ENCODE measurements at regions not wholly inside any gene's neighbourhood (a gene's known extent, or its start where the extent isn't known, plus 50 kb on each side); places are given as distances from the start of the nearest gene placed in this dataset.

- no peak for DNase-seq
Observed at GRCh38 chr1:101317590-101317989, 80.8 kb downstream of the S1PR1 start.

DNA sequence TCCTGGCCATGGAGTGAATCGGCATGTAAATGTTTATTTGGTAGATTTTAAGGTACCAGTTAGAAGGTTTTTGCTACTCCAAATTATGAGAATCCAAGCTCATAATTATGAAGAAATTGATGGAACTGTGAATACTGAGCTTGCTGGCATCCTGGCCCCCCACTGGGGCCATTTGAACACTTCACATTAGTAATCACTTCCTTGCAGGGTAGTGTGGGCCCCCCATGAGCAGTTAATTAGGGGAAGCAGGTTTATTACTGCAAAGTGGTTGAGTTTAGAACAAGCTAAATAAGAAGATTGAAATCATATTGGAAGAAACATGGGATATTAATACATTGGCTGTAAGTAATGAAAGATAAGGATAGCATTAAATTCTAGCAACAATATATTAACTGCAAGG is 86.7 kb downstream of the S1PR1 start:
- no peak for DNase-seq

GRCh38 chr1:101325144-101325543 is 88.3 kb downstream of the S1PR1 start:
- no peak for DNase-seq

- DNase-seq = no peak
Observed at GRCh38 chr1:101330427-101331130, 93.8 kb downstream of the S1PR1 start.

GRCh38 chr1:101331794-101332193 is 95.0 kb downstream of the S1PR1 start:
- no peak for DNase-seq

DNA sequence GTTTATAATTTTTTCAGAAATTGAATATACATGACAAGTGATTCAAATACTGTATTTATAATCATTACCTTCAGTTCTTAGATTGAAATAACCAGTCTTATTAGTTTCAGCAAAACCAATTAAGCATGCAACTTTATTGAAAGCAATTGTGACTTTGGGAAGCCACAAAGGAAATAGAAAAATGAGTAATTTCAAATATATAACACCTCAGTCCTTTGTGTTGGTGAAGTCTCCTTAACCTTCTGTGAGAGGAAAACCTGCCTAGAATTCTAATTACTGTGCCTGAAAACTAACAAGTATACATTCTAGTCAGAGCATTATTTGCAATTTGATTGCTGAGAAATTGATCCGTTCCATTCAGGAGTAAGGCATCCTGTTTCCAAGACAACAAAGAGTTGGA is 95.8 kb downstream of the S1PR1 start:
- no peak for DNase-seq

DNA sequence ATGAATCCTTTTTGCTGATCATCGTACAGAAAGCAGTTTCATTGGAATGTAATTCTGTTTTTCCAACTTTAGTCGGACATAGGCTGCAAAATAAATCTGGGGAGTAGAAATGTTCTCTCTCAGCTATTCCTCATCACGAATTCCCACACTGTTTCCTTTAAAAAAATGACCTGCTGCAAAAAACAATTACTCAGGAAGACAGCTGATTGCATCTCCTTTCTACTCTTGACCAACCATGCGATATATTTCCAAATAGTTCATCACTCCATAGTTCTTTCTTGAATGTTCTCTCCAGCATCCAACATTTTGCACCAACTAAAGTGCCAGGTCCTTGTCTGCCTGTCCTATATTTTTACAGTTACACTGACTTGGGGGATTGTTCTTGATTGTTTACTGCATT is 96.4 kb downstream of the S1PR1 start:
- DNase-seq = no peak

- no peak for DNase-seq
Observed at GRCh38 chr1:101337968-101338367, 101.1 kb downstream of the S1PR1 start.

- DNase-seq = no peak
Observed at GRCh38 chr1:101338714-101339430, 102.1 kb downstream of the S1PR1 start.

GRCh38 chr1:101344745-101345144 is 107.9 kb downstream of the S1PR1 start:
- DNase-seq = no peak

- no peak for DNase-seq
Observed at GRCh38 chr1:101346419-101346818, 109.6 kb downstream of the S1PR1 start.

DNA sequence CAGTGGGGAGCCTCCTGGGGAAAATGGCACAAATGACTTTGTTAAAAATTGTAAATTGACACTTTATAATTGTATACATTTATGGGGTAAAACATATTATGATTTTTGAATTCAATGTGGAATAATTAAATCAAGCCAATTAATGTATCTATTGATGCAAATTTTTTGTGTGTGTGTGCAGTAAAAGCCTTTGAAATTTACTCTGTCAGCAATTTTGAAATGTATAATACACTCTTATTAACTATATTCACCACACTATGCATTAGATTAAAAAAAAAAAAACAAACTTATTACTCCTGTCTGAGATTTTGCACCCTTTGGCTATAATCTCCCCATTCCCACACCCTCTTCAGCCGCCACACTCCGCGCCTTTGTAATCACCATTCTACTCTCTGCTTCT is 119.2 kb downstream of the S1PR1 start:
- no peak for DNase-seq

GRCh38 chr1:101356604-101357443 is 120.0 kb downstream of the S1PR1 start:
- DNase-seq = no peak

DNA sequence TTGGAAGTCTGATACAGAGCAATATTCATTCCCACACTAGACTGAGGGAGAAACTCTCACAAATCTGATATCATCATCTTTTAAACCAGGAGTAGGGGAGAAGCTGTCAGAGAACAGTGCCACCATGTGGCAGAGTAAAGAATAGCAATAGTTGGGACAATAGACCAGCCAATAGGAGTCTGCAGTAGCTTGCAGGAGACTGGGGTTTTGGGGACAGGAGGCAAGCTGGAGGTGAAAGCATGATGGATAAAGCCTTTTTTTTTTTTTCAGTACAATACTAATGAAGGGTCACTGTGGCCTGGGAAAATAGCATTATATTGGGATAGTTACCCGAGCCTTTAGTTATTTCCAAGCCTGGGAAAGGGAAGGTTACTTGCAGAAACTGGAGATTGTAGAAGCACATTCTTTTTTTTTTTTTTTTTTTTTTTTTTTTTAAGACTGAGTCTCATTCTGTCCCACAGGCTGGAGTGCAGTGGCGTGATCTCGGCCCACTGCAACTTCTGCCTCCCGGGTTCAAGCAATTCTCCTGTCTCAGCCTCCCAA is 120.7 kb downstream of the S1PR1 start:
- DNase-seq = peak in 1 of 2 experiments; percentile 62

GRCh38 chr1:101360506-101360905 is 123.7 kb downstream of the S1PR1 start:
- no peak for DNase-seq

- DNase-seq = no peak
Observed at GRCh38 chr1:101363891-101364318, 127.1 kb downstream of the S1PR1 start.

- no peak for DNase-seq
Observed at GRCh38 chr1:101364370-101365120, 127.7 kb downstream of the S1PR1 start.

DNA sequence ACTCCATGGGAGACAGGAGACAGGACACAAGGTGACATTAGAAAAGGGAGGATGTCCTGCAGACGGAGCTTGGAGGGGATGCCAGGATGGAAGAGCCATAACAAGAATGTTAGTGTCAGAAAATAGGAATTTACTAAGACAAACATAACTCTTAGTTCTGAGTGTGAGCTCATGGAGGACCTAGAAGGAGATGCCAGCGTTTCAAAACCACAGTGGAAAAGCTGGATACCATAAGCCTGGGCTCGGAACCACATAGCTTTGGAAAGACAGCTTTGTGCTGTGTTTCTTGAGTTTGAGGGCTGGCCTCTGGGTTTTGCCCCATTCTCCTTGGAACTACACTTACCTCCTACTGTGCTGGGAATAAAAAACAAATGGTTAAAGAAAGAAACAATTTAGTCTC is 128.4 kb downstream of the S1PR1 start:
- DNase-seq = no peak

GRCh38 chr1:101365878-101366277 is 129.1 kb downstream of the S1PR1 start:
- no peak for DNase-seq

DNA sequence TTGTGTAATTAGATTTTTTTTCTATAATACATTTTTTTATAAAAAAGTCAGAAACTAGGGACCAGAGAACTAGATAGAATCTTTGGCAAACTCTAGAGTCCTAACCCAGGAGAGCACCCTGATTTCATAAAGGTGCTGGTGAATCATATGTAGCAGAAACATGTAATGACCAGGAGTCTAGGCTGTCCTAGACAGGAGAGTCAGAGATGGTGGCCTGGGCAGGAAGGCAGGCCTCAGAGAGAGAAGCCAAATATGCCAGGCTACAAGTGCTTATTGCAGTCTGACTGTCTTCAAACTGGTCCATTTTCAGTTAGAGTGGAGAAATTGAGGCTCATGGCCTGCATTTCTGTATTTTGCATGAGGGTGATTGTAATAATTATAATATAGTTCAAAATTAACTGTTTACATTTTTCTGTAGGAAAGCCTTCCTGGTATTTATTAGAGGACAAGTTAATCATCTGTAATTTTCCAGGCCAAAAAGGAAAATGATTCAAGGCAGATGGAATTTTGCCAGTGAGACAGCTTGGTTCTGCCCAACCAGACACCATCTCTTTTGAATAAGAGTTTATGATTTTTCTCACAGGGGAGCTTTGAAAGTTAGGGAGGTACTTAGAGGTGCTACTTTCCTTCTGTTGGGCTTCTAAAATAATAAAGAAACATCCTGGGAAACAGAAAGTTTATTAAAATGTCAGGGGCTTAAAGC is 129.8 kb downstream of the S1PR1 start:
- DNase-seq = no peak

DNA sequence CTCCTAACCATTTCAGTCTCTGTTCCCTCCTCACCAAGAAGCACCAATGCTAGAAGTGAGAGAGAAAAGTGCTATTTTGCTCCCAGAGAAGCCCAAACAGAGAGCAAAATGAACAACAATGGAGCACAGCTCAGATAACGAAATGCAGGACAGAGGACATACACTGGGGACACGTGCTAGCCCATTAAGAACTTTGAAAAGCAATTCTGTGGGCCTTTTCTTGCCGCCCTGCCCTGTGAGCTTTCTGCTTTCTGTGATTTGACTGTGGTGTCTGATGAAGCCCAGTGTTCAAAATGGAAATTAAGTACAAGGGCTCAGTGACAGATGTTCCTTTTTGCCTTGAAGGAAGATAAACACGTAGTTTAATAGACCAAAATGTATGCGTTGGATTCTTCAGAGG is 130.8 kb downstream of the S1PR1 start:
- DNase-seq = no peak

DNA sequence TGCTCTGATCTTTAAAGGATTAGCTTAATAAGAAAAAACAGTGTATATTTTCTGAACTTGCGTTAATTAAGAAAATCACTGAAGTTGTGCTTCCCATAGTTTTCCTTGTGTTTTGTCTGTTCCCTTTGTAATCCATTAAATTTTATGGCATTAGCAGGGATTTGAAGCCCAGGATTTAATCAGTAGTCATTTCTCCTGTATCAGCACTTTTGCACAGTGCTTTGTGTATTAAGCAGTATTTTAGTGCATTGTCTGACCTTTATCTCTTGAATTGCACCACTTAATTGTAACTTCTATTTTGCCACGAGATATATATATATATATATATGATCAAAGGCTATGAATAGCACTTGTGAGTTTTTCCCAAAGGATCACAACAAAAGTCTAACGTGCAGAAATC is 133.7 kb downstream of the S1PR1 start:
- DNase-seq = no peak
